ENCODE measurements at regions not wholly inside any gene's neighbourhood (a gene's known extent, or its start where the extent isn't known, plus 50 kb on each side); places are given as distances from the start of the nearest gene placed in this dataset.

DNA sequence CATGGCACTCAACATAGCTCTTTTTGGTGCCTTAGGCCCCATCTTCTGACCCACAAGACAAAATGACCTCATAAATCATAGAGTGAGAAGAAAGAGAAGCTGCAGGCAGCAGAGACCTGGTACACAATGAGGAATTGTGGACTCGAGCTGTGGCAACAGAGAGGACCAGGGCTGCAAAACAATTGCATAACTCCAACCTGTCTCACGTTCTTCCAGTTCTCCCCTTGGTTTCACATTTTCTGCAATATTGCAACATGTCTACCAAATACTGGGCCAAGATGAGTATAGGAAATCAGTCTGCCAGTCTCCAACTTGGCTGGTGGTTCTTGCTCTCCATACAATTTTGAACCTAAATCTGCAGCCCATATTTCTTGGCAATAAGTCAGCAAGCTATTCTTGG, 105.3 kb downstream of the KDR start:
- RAD21 ChIA-PET (ENCODE audit: low non-redundant PET in 1 of 2, low total read pairs in 2 of 2, uncharacterized antibody in 2 of 2, unreplicated experiment in 2 of 2): no interaction called here
- POLR2A ChIA-PET: no interaction called here
- no peak overlapping the region for H2AFZ ChIP-seq (ENCODE audit: low read depth, low read length, poor library complexity, severe bottlenecking)
- BruUV-seq (replicated peaks): no TSS peak
- TF ChIP-seq REST (IDR thresholded peaks at IDR 0.05; ENCODE audit: low read depth) (no peak), CEBPB (IDR thresholded peaks at IDR 0.05; ENCODE audit: low read depth) (no peak), ZFX (IDR thresholded peaks at IDR 0.05) (no peak)
- no peaks in the 10 kb centered on the region for H4K20me1 ChIP-seq (ENCODE audit: insufficient read depth)
- intact Hi-C loops (cut with micrococcal nuclease): no loop called here
- CTCF ChIA-PET: no interaction called here
- H3K4me1 ChIP-seq (ENCODE audit: control insufficient read depth in 1 of 2, insufficient read depth in 2 of 2, low read length in 2 of 2): no peaks in the 10 kb centered on the region
- no peak overlapping the region for H3K27ac ChIP-seq (ENCODE audit: low read depth, low read length)
- H3K9ac ChIP-seq (ENCODE audit: low read length): no peak overlapping the region
- H3K4me3 ChIP-seq (replicated peaks in 1 of 2; ENCODE audit: low read depth in 1 of 2, low read length in 2 of 2): no peak overlapping the region
- no peaks in the 10 kb centered on the region for H3K9me2 ChIP-seq (ENCODE audit: insufficient read depth)
- no peak for DNase-seq (ENCODE audit: low read depth, low spot score)
- no peaks in the 10 kb centered on the region for H3K36me3 ChIP-seq (ENCODE audit: control insufficient read depth in 1 of 2, insufficient read depth in 2 of 2, low read length in 2 of 2)
- no peaks in the 10 kb centered on the region for H3K9me3 ChIP-seq (ENCODE audit: control insufficient read depth in 1 of 2, insufficient read depth in 1 of 2, low read depth in 1 of 2, low read length in 2 of 2)
- H3K4me2 ChIP-seq (ENCODE audit: low read length): no peak overlapping the region
- ATAC-seq: no peak
- no peaks in the 10 kb centered on the region for H3K79me2 ChIP-seq (ENCODE audit: insufficient read depth, low read length)
- H3K27me3 ChIP-seq (ENCODE audit: insufficient read depth, low read length): no peaks in the 10 kb centered on the region

DNA sequence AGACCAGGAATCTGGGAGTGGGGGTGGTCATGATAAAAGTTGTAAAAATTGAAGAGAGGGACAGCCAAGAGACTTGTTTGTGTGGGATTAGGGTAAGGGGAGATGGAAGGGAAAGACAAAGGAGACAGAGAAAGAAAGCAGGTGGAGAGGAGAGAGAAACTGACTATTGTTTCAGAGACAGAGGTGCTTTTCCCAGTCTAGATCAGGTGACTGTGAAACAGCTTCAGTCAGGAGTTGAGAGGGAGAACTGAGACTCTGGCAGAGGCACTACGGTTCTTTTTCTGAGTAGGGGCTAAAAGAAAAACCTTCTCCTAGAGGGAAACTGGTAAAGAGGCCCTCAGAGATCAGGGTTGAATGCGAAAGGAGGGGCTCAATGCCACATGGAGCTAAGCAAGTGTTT, 106.4 kb downstream of the KDR start:
- BruUV-seq (replicated peaks): no TSS peak
- ChIA-PET CTCF (no interaction called here), RAD21 (ENCODE audit: low non-redundant PET in 1 of 2, low total read pairs in 2 of 2, uncharacterized antibody in 2 of 2, unreplicated experiment in 2 of 2) (no interaction called here), POLR2A (no interaction called here)
- no peaks in the 10 kb centered on the region for H3K79me2 ChIP-seq (ENCODE audit: insufficient read depth, low read length)
- intact Hi-C loops (cut with micrococcal nuclease): no loop called here
- no peak overlapping the region for H3K4me3 ChIP-seq (replicated peaks in 1 of 2; ENCODE audit: low read depth in 1 of 2, low read length in 2 of 2)
- no peak overlapping the region for H3K27ac ChIP-seq (ENCODE audit: low read depth, low read length)
- no peaks in the 10 kb centered on the region for H3K27me3 ChIP-seq (ENCODE audit: insufficient read depth, low read length)
- H4K20me1 ChIP-seq (ENCODE audit: insufficient read depth): no peaks in the 10 kb centered on the region
- no peak overlapping the region for H2AFZ ChIP-seq (ENCODE audit: low read depth, low read length, poor library complexity, severe bottlenecking)
- H3K36me3 ChIP-seq (ENCODE audit: control insufficient read depth in 1 of 2, insufficient read depth in 2 of 2, low read length in 2 of 2): no peaks in the 10 kb centered on the region
- DNase-seq (ENCODE audit: low read depth, low spot score) (no peak), ATAC-seq (no peak)
- no peaks in the 10 kb centered on the region for H3K9me3 ChIP-seq (ENCODE audit: control insufficient read depth in 1 of 2, insufficient read depth in 1 of 2, low read depth in 1 of 2, low read length in 2 of 2)
- H3K9me2 ChIP-seq (ENCODE audit: insufficient read depth): no peaks in the 10 kb centered on the region
- no peaks in the 10 kb centered on the region for H3K4me1 ChIP-seq (ENCODE audit: control insufficient read depth in 1 of 2, insufficient read depth in 2 of 2, low read length in 2 of 2)
- H3K9ac ChIP-seq (ENCODE audit: low read length): no peak overlapping the region
- H3K4me2 ChIP-seq (ENCODE audit: low read length): no peak overlapping the region
- no peak for TF ChIP-seq ELF1 (IDR thresholded peaks at IDR 0.05; ENCODE audit: borderline replicate concordance, low read depth)
- TF ChIP-seq, protein P1, sequence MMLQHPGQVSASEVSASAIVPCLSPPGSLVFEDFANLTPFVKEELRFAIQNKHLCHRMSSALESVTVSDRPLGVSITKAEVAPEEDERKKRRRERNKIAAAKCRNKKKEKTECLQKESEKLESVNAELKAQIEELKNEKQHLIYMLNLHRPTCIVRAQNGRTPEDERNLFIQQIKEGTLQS (IDR thresholded peaks at IDR 0.05): no peak
- TF ChIP-seq, protein P2, sequence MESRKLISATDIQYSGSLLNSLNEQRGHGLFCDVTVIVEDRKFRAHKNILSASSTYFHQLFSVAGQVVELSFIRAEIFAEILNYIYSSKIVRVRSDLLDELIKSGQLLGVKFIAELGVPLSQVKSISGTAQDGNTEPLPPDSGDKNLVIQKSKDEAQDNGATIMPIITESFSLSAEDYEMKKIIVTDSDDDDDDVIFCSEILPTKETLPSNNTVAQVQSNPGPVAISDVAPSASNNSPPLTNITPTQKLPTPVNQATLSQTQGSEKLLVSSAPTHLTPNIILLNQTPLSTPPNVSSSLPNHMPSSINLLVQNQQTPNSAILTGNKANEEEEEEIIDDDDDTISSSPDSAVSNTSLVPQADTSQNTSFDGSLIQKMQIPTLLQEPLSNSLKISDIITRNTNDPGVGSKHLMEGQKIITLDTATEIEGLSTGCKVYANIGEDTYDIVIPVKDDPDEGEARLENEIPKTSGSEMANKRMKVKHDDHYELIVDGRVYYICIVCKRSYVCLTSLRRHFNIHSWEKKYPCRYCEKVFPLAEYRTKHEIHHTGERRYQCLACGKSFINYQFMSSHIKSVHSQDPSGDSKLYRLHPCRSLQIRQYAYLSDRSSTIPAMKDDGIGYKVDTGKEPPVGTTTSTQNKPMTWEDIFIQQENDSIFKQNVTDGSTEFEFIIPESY (IDR thresholded peaks at IDR 0.05; ENCODE audit: extremely low read depth, insufficient replicate concordance, low read length): no peak
- TF ChIP-seq CBX3 (IDR thresholded peaks at IDR 0.05; ENCODE audit: low read depth): no peak
- no peak for TF ChIP-seq SP1 (IDR thresholded peaks at IDR 0.05; ENCODE audit: low read depth)
- TF ChIP-seq POLR2A (IDR thresholded peaks at IDR 0.05; ENCODE audit: borderline replicate concordance, extremely low read depth, insufficient read depth, insufficient read length): no peak
- no peak for TF ChIP-seq TCF7L2 (IDR thresholded peaks at IDR 0.05; ENCODE audit: borderline replicate concordance, extremely low read depth, insufficient read depth, insufficient read length)
- no peak for TF ChIP-seq ZFX (IDR thresholded peaks at IDR 0.05)
- TF ChIP-seq, protein P3, sequence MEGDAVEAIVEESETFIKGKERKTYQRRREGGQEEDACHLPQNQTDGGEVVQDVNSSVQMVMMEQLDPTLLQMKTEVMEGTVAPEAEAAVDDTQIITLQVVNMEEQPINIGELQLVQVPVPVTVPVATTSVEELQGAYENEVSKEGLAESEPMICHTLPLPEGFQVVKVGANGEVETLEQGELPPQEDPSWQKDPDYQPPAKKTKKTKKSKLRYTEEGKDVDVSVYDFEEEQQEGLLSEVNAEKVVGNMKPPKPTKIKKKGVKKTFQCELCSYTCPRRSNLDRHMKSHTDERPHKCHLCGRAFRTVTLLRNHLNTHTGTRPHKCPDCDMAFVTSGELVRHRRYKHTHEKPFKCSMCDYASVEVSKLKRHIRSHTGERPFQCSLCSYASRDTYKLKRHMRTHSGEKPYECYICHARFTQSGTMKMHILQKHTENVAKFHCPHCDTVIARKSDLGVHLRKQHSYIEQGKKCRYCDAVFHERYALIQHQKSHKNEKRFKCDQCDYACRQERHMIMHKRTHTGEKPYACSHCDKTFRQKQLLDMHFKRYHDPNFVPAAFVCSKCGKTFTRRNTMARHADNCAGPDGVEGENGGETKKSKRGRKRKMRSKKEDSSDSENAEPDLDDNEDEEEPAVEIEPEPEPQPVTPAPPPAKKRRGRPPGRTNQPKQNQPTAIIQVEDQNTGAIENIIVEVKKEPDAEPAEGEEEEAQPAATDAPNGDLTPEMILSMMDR (IDR thresholded peaks at IDR 0.05 in 2 of 3, conservative IDR thresholded peaks at IDR 0.05 in 1 of 3; ENCODE audit: borderline replicate concordance in 1 of 3, insufficient read depth in 1 of 3, low read depth in 2 of 3, low read length in 2 of 3): no peak
- TF ChIP-seq EZH2phosphoT487 (IDR thresholded peaks at IDR 0.05; ENCODE audit: borderline replicate concordance): no peak
- no peak for TF ChIP-seq POLR2AphosphoS5 (IDR thresholded peaks at IDR 0.05; ENCODE audit: low read depth, low read length)
- no peak for TF ChIP-seq MAX (IDR thresholded peaks at IDR 0.05)
